ENCODE measurements at regions not wholly inside any gene's neighbourhood (a gene's known extent, or its start where the extent isn't known, plus 50 kb on each side); places are given as distances from the start of the nearest gene placed in this dataset.

- TF ChIP-seq GATA2 (CRISPR knock-in tag; IDR thresholded peaks at IDR 0.05) = no peak
- TF ChIP-seq SMC3 (IDR thresholded peaks at IDR 0.05; ENCODE audit: low read depth, low read length) = no peak
- TF ChIP-seq SIN3A (IDR thresholded peaks at IDR 0.05; ENCODE audit: borderline replicate concordance, low read depth, low read length) = no peak
- TF ChIP-seq POLR2AphosphoS5 (IDR thresholded peaks at IDR 0.05; ENCODE audit: low read depth, low read length) = no peak
- no peak for TF ChIP-seq RAD21 (IDR thresholded peaks at IDR 0.05; ENCODE audit: low read length)
- TF ChIP-seq GABPA (IDR thresholded peaks at IDR 0.05; ENCODE audit: low read depth) = no peak
- TF ChIP-seq MAX (IDR thresholded peaks at IDR 0.05; ENCODE audit: low read depth) = no peak
These were observed 580.7 kb upstream of the MMS22L start (continued) for GRCh38 chr6:97863697-97864096.

DNA sequence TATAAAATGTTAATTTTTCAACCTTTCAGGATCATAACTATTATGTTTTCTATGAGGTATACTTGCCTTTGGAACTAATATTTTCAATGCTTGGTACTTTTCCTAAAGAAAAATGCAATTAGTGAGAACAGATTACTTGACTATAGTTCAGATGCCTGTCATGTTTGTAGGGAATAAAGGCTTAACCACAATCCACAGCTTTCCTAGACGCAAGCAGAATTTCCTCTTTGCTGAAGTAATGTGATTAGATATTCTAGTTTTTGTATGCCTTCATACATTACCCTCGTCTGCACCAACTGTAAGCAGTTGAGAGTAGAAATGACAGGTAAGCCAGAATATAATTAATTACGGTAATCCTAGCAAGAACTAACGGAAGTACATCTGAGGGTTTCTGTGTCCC, 581.4 kb upstream of the MMS22L start:
- Histone ChIP-seq H3K27ac (ENCODE audit: low read depth in 2 of 2, low read length in 1 of 2) (no peak overlapping the region), H3K4me2 (no peak overlapping the region), H3K9me3 (no peaks in the 10 kb centered on the region), H3K79me2 (ENCODE audit: insufficient read depth) (no peaks in the 10 kb centered on the region), H3K9me2 (no peaks in the 10 kb centered on the region), H3F3A (replicated peaks; ENCODE audit: insufficient read depth) (no peaks in the 10 kb centered on the region), H2AFZ (ENCODE audit: low read depth) (no peak overlapping the region), H3K4me1 (ENCODE audit: control insufficient read depth in 1 of 2, insufficient read depth in 2 of 2, low read depth in 1 of 2, low read length in 1 of 2) (no peaks in the 10 kb centered on the region; a peak in 2 of 4 replicates), H3K36me3 (replicated peaks in 1 of 2; ENCODE audit: control insufficient read depth in 1 of 2, insufficient read depth in 2 of 2, low read length in 1 of 2) (no peaks in the 10 kb centered on the region), H3K9ac (no peak overlapping the region), H4K20me1 (ENCODE audit: insufficient read depth) (no peaks in the 10 kb centered on the region), H3K4me3 (ENCODE audit: low read depth in 2 of 2, low read length in 1 of 2) (no peak overlapping the region), H3K27me3 (ENCODE audit: insufficient read depth) (no peaks in the 10 kb centered on the region)
- ChIA-PET CTCF (interaction anchor here (1.4 kb wide), 1 partner anchor 11 kb away, joined by 4 read pairs; no protein-coding TSS in a partner anchor), POLR2A (no interaction called here)
- 69% methylated on average over 4 of the region's 4 CpGs for WGBS (ENCODE audit: low lambda C conversion rate)
- DNase-seq = no peak
- no peak for TF ChIP-seq MEF2A (IDR thresholded peaks at IDR 0.05; ENCODE audit: borderline replicate concordance, low read depth)
- TF ChIP-seq TAF1 (IDR thresholded peaks at IDR 0.05; ENCODE audit: borderline replicate concordance, low read depth, low read length) = no peak
- TF ChIP-seq RAD21 (IDR thresholded peaks at IDR 0.05; ENCODE audit: low read length) = no peak
- TF ChIP-seq SMC3 (IDR thresholded peaks at IDR 0.05; ENCODE audit: low read depth, low read length) = no peak
- TF ChIP-seq USF1 (IDR thresholded peaks at IDR 0.05; ENCODE audit: borderline replicate concordance, low read depth) = no peak
- TF ChIP-seq EZH2phosphoT487 (IDR thresholded peaks at IDR 0.05; ENCODE audit: borderline replicate concordance, low read depth) = no peak
- TF ChIP-seq JUND (IDR thresholded peaks at IDR 0.05) = no peak
- no peak for TF ChIP-seq REST (IDR thresholded peaks at IDR 0.05; ENCODE audit: low read depth, low read length)
- TF ChIP-seq MXI1 (IDR thresholded peaks at IDR 0.05; ENCODE audit: low read depth, low read length) = no peak
